ENCODE measurements at regions not wholly inside any gene's neighbourhood (a gene's known extent, or its start where the extent isn't known, plus 50 kb on each side); places are given as distances from the start of the nearest gene placed in this dataset.

DNA sequence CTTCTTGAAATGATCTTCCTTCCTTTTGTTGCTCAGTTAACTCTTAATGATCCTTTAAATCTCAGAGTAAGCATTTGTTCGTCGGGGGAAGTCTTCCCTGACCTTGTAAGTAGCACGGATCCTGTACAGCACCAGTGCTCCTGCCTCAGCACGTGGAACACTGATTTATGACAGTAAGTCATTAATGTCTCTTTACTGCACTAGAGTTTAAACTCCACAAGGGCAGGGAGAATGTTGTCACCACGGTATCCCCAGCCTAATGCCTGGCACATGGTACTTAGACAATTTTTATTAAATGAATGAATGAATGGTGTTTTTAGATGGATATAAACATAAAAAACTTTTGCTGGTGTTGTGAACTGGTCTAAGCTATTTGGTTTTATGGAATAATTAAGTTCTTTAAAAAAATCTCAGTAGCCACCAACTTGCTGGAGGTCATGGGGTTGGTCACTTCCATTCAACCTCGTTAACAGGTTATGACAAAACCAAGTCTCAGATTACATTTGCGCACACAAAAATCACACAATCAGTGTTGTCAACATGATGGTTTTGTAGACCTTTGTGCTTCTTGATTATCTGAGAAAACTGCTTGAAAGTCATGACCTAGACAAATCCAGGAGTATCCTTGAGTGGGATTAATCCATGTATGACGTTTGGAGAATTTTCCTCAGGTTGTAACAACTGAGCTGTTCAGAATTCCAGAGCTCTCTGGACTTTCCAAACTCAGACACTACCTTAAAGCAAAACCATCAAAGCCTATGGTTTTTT is 326.9 kb downstream of the DUSP10 start:
- no peaks in the 10 kb centered on the region for H3K4me1 ChIP-seq (ENCODE audit: insufficient read depth, low read length, poor library complexity, severe bottlenecking)
- H3K4me2 ChIP-seq (ENCODE audit: low read length), result no peak overlapping the region
- no peak overlapping the region for H3K27ac ChIP-seq (ENCODE audit: low read depth, low read length, poor library complexity, severe bottlenecking)
- ChIA-PET CTCF (ENCODE audit: unreplicated experiment) (no interaction called here), POLR2A (interaction anchor here (0.7 kb wide), 1 partner anchor 217 kb away, joined by 5 read pairs; no protein-coding TSS in a partner anchor)
- no TSS peak for BruUV-seq (replicated peaks)
- H3K79me2 ChIP-seq (ENCODE audit: insufficient read depth, low read depth, low read length), result no peaks in the 10 kb centered on the region
- no peak for TF ChIP-seq EZH2phosphoT487 (IDR thresholded peaks at IDR 0.05; ENCODE audit: borderline replicate concordance, low read depth, low read length)
- TF ChIP-seq, protein P1, sequence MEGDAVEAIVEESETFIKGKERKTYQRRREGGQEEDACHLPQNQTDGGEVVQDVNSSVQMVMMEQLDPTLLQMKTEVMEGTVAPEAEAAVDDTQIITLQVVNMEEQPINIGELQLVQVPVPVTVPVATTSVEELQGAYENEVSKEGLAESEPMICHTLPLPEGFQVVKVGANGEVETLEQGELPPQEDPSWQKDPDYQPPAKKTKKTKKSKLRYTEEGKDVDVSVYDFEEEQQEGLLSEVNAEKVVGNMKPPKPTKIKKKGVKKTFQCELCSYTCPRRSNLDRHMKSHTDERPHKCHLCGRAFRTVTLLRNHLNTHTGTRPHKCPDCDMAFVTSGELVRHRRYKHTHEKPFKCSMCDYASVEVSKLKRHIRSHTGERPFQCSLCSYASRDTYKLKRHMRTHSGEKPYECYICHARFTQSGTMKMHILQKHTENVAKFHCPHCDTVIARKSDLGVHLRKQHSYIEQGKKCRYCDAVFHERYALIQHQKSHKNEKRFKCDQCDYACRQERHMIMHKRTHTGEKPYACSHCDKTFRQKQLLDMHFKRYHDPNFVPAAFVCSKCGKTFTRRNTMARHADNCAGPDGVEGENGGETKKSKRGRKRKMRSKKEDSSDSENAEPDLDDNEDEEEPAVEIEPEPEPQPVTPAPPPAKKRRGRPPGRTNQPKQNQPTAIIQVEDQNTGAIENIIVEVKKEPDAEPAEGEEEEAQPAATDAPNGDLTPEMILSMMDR (conservative IDR thresholded peaks at IDR 0.05; ENCODE audit: low read length), result no peak
- no peaks in the 10 kb centered on the region for H4K20me1 ChIP-seq (ENCODE audit: insufficient read depth, low read length)
- no peak overlapping the region for H2AFZ ChIP-seq (ENCODE audit: low read length)
- H3K36me3 ChIP-seq (ENCODE audit: insufficient read depth, low read length), result no peaks in the 10 kb centered on the region
- intact Hi-C loops (cut with micrococcal nuclease; ENCODE audit: unreplicated experiment), result no loop called here
- no peak for DNase-seq (ENCODE audit: low spot score)
- H3K9me3 ChIP-seq (ENCODE audit: low read length), result no peaks in the 10 kb centered on the region
- H3K4me3 ChIP-seq (ENCODE audit: low read depth, low read length, poor library complexity, severe bottlenecking), result no peak overlapping the region
- H3K9me2 ChIP-seq (ENCODE audit: insufficient read depth, low read length), result no peaks in the 10 kb centered on the region

DNA sequence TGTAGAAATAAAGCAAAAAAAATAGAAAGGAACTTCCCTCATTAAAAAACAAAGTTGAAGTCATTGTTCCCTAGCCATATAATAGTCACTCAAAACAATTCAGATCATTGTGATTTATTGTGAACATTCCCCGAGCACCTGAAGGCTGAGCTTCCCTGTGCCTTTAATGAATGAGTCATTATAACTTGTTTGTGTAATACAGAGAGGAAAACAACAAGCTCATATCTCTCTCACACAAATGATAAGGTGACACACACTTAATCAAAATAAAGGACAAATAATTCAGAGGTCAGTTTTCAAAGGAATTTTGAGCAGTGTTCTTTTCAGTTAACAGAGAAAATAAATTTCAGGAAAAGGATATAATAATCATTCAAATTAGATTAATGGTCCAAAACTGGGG is 326.2 kb downstream of the DUSP10 start:
- CTCF ChIA-PET (ENCODE audit: unreplicated experiment), result no interaction called here
- intact Hi-C loops (cut with micrococcal nuclease; ENCODE audit: unreplicated experiment), result no loop called here
- TF ChIP-seq EZH2phosphoT487 (IDR thresholded peaks at IDR 0.05; ENCODE audit: borderline replicate concordance, low read depth, low read length), result no peak
- TF ChIP-seq, protein P1 (conservative IDR thresholded peaks at IDR 0.05; ENCODE audit: low read length), result no peak
- H3K9me3 ChIP-seq (ENCODE audit: low read length), result no peaks in the 10 kb centered on the region
- no peak overlapping the region for H3K27ac ChIP-seq (ENCODE audit: low read depth, low read length, poor library complexity, severe bottlenecking)
- no peaks in the 10 kb centered on the region for H3K36me3 ChIP-seq (ENCODE audit: insufficient read depth, low read length)
- no peaks in the 10 kb centered on the region for H3K79me2 ChIP-seq (ENCODE audit: insufficient read depth, low read depth, low read length)
- no peaks in the 10 kb centered on the region for H3K4me1 ChIP-seq (ENCODE audit: insufficient read depth, low read length, poor library complexity, severe bottlenecking)
- POLR2A ChIA-PET, result interaction anchor here (0.7 kb wide), 1 partner anchor 218 kb away, joined by 5 read pairs; no protein-coding TSS in a partner anchor
- no peaks in the 10 kb centered on the region for H3K9me2 ChIP-seq (ENCODE audit: insufficient read depth, low read length)
- BruUV-seq (replicated peaks), result no TSS peak
- no peak overlapping the region for H3K4me3 ChIP-seq (ENCODE audit: low read depth, low read length, poor library complexity, severe bottlenecking)
- no peak overlapping the region for H3K4me2 ChIP-seq (ENCODE audit: low read length)
- DNase-seq (ENCODE audit: low spot score), result no peak
- H2AFZ ChIP-seq (ENCODE audit: low read length), result no peak overlapping the region
- H4K20me1 ChIP-seq (ENCODE audit: insufficient read depth, low read length), result no peaks in the 10 kb centered on the region

DNA sequence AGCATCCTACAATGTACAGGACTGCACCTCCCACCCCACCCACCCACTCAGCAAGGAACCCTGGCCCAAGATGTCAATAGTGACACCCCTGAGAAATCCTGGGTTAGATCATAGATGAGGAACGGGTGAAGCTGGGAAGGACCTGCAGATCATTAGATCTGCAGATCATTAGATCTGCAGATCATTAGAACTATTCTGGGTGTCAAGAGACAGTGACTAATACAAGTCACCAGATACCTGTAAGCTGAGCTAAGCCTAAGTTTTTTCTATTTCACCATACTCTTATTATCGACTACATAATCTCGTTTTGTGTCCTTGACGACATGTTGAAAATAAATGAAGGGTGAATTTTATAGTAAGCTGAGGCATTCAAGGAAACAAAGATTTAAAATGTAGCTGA is 325.7 kb downstream of the DUSP10 start:
- no peak for TF ChIP-seq EZH2phosphoT487 (IDR thresholded peaks at IDR 0.05; ENCODE audit: borderline replicate concordance, low read depth, low read length)
- TF ChIP-seq, protein P1 (conservative IDR thresholded peaks at IDR 0.05; ENCODE audit: low read length), result no peak
- no TSS peak for BruUV-seq (replicated peaks)

More for the DNA sequence above, 325.7 kb downstream of the DUSP10 start:
- Histone ChIP-seq H3K4me1 (ENCODE audit: insufficient read depth, low read length, poor library complexity, severe bottlenecking) (no peaks in the 10 kb centered on the region), H2AFZ (ENCODE audit: low read length) (no peak overlapping the region), H3K4me2 (ENCODE audit: low read length) (no peak overlapping the region), H3K27ac (ENCODE audit: low read depth, low read length, poor library complexity, severe bottlenecking) (no peak overlapping the region), H3K79me2 (ENCODE audit: insufficient read depth, low read depth, low read length) (no peaks in the 10 kb centered on the region), H4K20me1 (ENCODE audit: insufficient read depth, low read length) (no peaks in the 10 kb centered on the region), H3K4me3 (ENCODE audit: low read depth, low read length, poor library complexity, severe bottlenecking) (no peak overlapping the region), H3K36me3 (ENCODE audit: insufficient read depth, low read length) (no peaks in the 10 kb centered on the region), H3K9me2 (ENCODE audit: insufficient read depth, low read length) (no peaks in the 10 kb centered on the region), H3K9me3 (ENCODE audit: low read length) (no peaks in the 10 kb centered on the region)
- intact Hi-C loops (cut with micrococcal nuclease; ENCODE audit: unreplicated experiment), result no loop called here
- POLR2A ChIA-PET, result interaction anchor here (0.6 to 0.7 kb wide), 2 partner anchors 219 to 493 kb away, joined by 3 to 5 read pairs; no protein-coding TSS in a partner anchor
- no peak for DNase-seq (ENCODE audit: low spot score)
- CTCF ChIA-PET (ENCODE audit: unreplicated experiment), result no interaction called here
